ENCODE measurements at regions not wholly inside any gene's neighbourhood (a gene's known extent, or its start where the extent isn't known, plus 50 kb on each side); places are given as distances from the start of the nearest gene placed in this dataset.
A peak's percentile ranks its signal among the peaks of the same experiment; 100 is the strongest.

DNA sequence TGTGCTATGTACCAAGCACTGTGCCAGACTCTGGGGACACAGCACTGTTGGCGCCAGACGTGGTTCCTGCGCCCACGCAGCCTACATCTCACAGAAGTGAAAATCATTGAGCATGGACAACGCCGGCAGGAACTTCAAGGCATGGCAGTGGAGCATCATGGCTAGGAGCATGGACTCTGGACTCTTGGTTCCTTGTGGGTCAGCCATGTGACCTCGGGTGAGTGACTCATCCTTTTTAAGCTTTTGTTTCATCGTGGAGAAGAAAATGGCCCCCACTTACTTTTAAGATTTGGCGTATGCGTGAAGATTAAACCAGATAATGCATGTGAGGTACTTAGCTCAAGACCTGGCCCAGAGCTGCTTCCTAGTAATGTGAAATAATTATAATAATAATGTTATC, 988.5 kb downstream of the UQCRFS1 start (continued):
- no peak for TF ChIP-seq NFATC4 (CRISPR knock-in tag; IDR thresholded peaks at IDR 0.05)
- no peak for TF ChIP-seq ZNF138 (CRISPR knock-in tag; conservative IDR thresholded peaks at IDR 0.05)
- TF ChIP-seq EMX1 (CRISPR knock-in tag; IDR thresholded peaks at IDR 0.05): no peak
- TF ChIP-seq USF2 (CRISPR knock-in tag; IDR thresholded peaks at IDR 0.05): no peak
- no peak for TF ChIP-seq ATF2 (CRISPR knock-in tag; IDR thresholded peaks at IDR 0.05; ENCODE audit: borderline replicate concordance, low read depth)
- no peak for TF ChIP-seq OVOL2 (CRISPR knock-in tag; IDR thresholded peaks at IDR 0.05; ENCODE audit: borderline replicate concordance)
- TF ChIP-seq E2F4 (CRISPR knock-in tag; IDR thresholded peaks at IDR 0.05; ENCODE audit: borderline replicate concordance, low read depth): no peak
- no peak for TF ChIP-seq ATF1 (CRISPR knock-in tag; IDR thresholded peaks at IDR 0.05)

- Mint-ChIP-seq H3K27ac (no peak overlapping the region), H3K4me3 (no peak overlapping the region), H3K27me3 (ENCODE audit: low read depth) (peaks cover 3% of the 10 kb centered on the region; the same call in 1 of the 2 replicates), H3K4me1 (peaks cover 8% of the 10 kb centered on the region), H3K36me3 (no peaks in the 10 kb centered on the region), H3K9me3 (no peaks in the 10 kb centered on the region; the same call in 1 of the 2 replicates)
- TF ChIP-seq ATF1 (CRISPR knock-in tag; IDR thresholded peaks at IDR 0.05): no peak
- TF ChIP-seq GTF2I (CRISPR knock-in tag; conservative IDR thresholded peaks at IDR 0.05): no peak
- no peak for TF ChIP-seq E2F5 (CRISPR knock-in tag; IDR thresholded peaks at IDR 0.05)
- TF ChIP-seq USF2 (CRISPR knock-in tag; IDR thresholded peaks at IDR 0.05): no peak
- TF ChIP-seq ELF4 (CRISPR knock-in tag; IDR thresholded peaks at IDR 0.05; ENCODE audit: low read depth): no peak
- no peak for TF ChIP-seq FOXP1 (CRISPR knock-in tag; IDR thresholded peaks at IDR 0.05; ENCODE audit: borderline replicate concordance)
- no peak for TF ChIP-seq ZNF219 (CRISPR knock-in tag; IDR thresholded peaks at IDR 0.05; ENCODE audit: borderline replicate concordance)
- no peak for TF ChIP-seq MXD4 (CRISPR knock-in tag; IDR thresholded peaks at IDR 0.05; ENCODE audit: borderline replicate concordance)
- no peak for TF ChIP-seq E2F4 (CRISPR knock-in tag; IDR thresholded peaks at IDR 0.05; ENCODE audit: borderline replicate concordance, low read depth)
- ChIA-PET CTCF (interaction anchor here (0.8 kb wide), 1 partner anchor 248 kb away, joined by 3 read pairs; no protein-coding TSS in a partner anchor), POLR2A (no interaction called here)
- DNase-seq (ENCODE audit: low spot score): no peak
- no peak for ATAC-seq
These were observed 991.2 kb downstream of the UQCRFS1 start for GRCh38 chr19:28221736-28222135.

DNA sequence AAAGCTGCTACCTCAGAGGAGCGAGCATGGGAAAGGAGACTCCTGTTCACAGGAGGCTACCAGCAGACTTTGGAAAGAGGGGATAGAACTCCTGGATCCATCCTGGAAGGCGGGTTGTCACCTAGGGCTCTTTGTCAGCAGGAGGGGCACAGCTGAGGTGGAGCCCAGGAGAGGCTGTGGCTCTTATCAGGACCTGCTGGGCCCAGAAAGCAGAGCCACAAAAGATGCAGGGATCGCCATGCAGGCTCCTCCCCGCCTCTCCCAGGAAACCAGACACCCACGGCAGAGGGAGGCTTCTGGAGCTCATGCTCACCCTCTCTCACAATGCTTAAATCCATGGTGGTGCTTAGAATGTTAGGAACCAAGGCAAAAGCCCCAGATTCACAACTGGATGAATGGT, 994.2 kb downstream of the UQCRFS1 start:
- Mint-ChIP-seq H3K36me3 (no peaks in the 10 kb centered on the region), H3K4me3 (no peak overlapping the region), H3K4me1 (peaks cover 25% of the 10 kb centered on the region), H3K27me3 (ENCODE audit: low read depth) (peaks cover 3% of the 10 kb centered on the region; the same call in 1 of the 2 replicates), H3K27ac (no peak overlapping the region), H3K9me3 (peaks cover under 1% of the 10 kb centered on the region)
- peak; percentile 29; the same call in 1 of the 2 replicates for ATAC-seq
- ChIA-PET POLR2A (no interaction called here), CTCF (interaction anchor here (0.7 to 1.0 kb wide), 2 partner anchors 20 to 248 kb away, joined by 3 to 4 read pairs; no protein-coding TSS in a partner anchor)
- DNase-seq (ENCODE audit: low spot score): no peak
- no peak for TF ChIP-seq CREM (CRISPR knock-in tag; IDR thresholded peaks at IDR 0.05)
- no peak for TF ChIP-seq FOXP1 (CRISPR knock-in tag; IDR thresholded peaks at IDR 0.05; ENCODE audit: borderline replicate concordance)
- no peak for TF ChIP-seq EMX1 (CRISPR knock-in tag; IDR thresholded peaks at IDR 0.05)
- no peak for TF ChIP-seq ZNF219 (CRISPR knock-in tag; IDR thresholded peaks at IDR 0.05; ENCODE audit: borderline replicate concordance)
- no peak for TF ChIP-seq SP1 (CRISPR knock-in tag; conservative IDR thresholded peaks at IDR 0.05)
- no peak for TF ChIP-seq USF2 (CRISPR knock-in tag; IDR thresholded peaks at IDR 0.05)
- TF ChIP-seq FOXP4 (CRISPR knock-in tag; IDR thresholded peaks at IDR 0.05): no peak
- TF ChIP-seq GRHL2 (CRISPR knock-in tag; IDR thresholded peaks at IDR 0.05; ENCODE audit: insufficient replicate concordance, severe bottlenecking): no peak

Data from WTC11 (cell line).